ENCODE measurements at regions not wholly inside any gene's neighbourhood (a gene's known extent, or its start where the extent isn't known, plus 50 kb on each side); places are given as distances from the start of the nearest gene placed in this dataset.

GRCh38 chr2:150091846-150092245 lies 395.6 kb downstream of the RND3 start:
- no peaks in the 10 kb centered on the region for H3K4me1 ChIP-seq (ENCODE audit: control insufficient read depth, insufficient read depth, low read length)
- H3K27ac ChIP-seq (ENCODE audit: low read length): no peak overlapping the region
- H3K27me3 ChIP-seq (ENCODE audit: control insufficient read depth, insufficient read depth, low read length): no peaks in the 10 kb centered on the region
- intact Hi-C loops (cut with micrococcal nuclease): no loop called here
- no peaks in the 10 kb centered on the region for H3K36me3 ChIP-seq (ENCODE audit: control insufficient read depth, insufficient read depth, low read length)
- peaks cover 2 to 7% of the 10 kb centered on the region in 2 donors for H3K9me3 Mint-ChIP-seq
- no peak overlapping the region for H3K4me3 ChIP-seq (ENCODE audit: low read length)
- ATAC-seq (no peak), DNase-seq (no peak)
- TF ChIP-seq CTCF (IDR thresholded peaks at IDR 0.05): no peak
- H3K4me1 Mint-ChIP-seq: no peaks in the 10 kb centered on the region
- H3K9me3 ChIP-seq (ENCODE audit: control insufficient read depth, insufficient read depth, low read length): no peaks in the 10 kb centered on the region
- 88% methylated on average over 4 of the region's 4 CpGs for WGBS (ENCODE audit: insufficient coverage)
- H3K27me3 Mint-ChIP-seq (ENCODE audit: low read depth in 2 of 2): no peaks in the 10 kb centered on the region
- H3K27ac Mint-ChIP-seq: no peak overlapping the region
- no peaks in the 10 kb centered on the region for H3K36me3 Mint-ChIP-seq
- no peak overlapping the region for H3K4me3 Mint-ChIP-seq

- WGBS (ENCODE audit: insufficient coverage): 96% methylated on average over 1 of the region's 1 CpG
These were observed 397.4 kb downstream of the RND3 start for GRCh38 chr2:150090031-150090430.

GRCh38 chr2:150088538-150088937 lies 398.9 kb downstream of the RND3 start:
- no peak overlapping the region for H3K27ac ChIP-seq (ENCODE audit: low read length)
- Mint-ChIP-seq H3K4me1 (no peaks in the 10 kb centered on the region), H3K9me3 (peaks cover 5 to 9% of the 10 kb centered on the region in 2 donors), H3K36me3 (no peaks in the 10 kb centered on the region), H3K27me3 (ENCODE audit: low read depth in 2 of 2) (no peaks in the 10 kb centered on the region), H3K27ac (no peak overlapping the region), H3K4me3 (no peak overlapping the region)
- H3K27me3 ChIP-seq (ENCODE audit: control insufficient read depth, insufficient read depth, low read length): no peaks in the 10 kb centered on the region
- 89% methylated on average over 2 of the region's 3 CpGs for WGBS (ENCODE audit: insufficient coverage)
- H3K4me3 ChIP-seq (ENCODE audit: low read length): no peak overlapping the region
- intact Hi-C loops (cut with micrococcal nuclease): no loop called here
- H3K9me3 ChIP-seq (ENCODE audit: control insufficient read depth, insufficient read depth, low read length): no peaks in the 10 kb centered on the region
- no peaks in the 10 kb centered on the region for H3K4me1 ChIP-seq (ENCODE audit: control insufficient read depth, insufficient read depth, low read length)
- no peak for TF ChIP-seq CTCF (IDR thresholded peaks at IDR 0.05)
- ATAC-seq (no peak), DNase-seq (no peak)
- H3K36me3 ChIP-seq (ENCODE audit: control insufficient read depth, insufficient read depth, low read length): no peaks in the 10 kb centered on the region

More at GRCh38 chr2:150090031-150090430, 397.4 kb downstream of the RND3 start:
- H3K4me3 ChIP-seq (ENCODE audit: low read length): no peak overlapping the region
- no peaks in the 10 kb centered on the region for H3K36me3 ChIP-seq (ENCODE audit: control insufficient read depth, insufficient read depth, low read length)
- intact Hi-C loops (cut with micrococcal nuclease): no loop called here
- H3K4me1 Mint-ChIP-seq: no peaks in the 10 kb centered on the region
- no peaks in the 10 kb centered on the region for H3K27me3 ChIP-seq (ENCODE audit: control insufficient read depth, insufficient read depth, low read length)
- no peak overlapping the region for H3K4me3 Mint-ChIP-seq
- no peaks in the 10 kb centered on the region for H3K9me3 ChIP-seq (ENCODE audit: control insufficient read depth, insufficient read depth, low read length)
- H3K9me3 Mint-ChIP-seq: peaks cover 2 to 7% of the 10 kb centered on the region in 2 donors
- DNase-seq (no peak), ATAC-seq (no peak)
- no peaks in the 10 kb centered on the region for H3K27me3 Mint-ChIP-seq (ENCODE audit: low read depth in 2 of 2)
- no peak for TF ChIP-seq CTCF (IDR thresholded peaks at IDR 0.05)
- no peak overlapping the region for H3K27ac ChIP-seq (ENCODE audit: low read length)
- H3K36me3 Mint-ChIP-seq: no peaks in the 10 kb centered on the region
- no peak overlapping the region for H3K27ac Mint-ChIP-seq
- H3K4me1 ChIP-seq (ENCODE audit: control insufficient read depth, insufficient read depth, low read length): no peaks in the 10 kb centered on the region

- Histone ChIP-seq H3K36me3 (ENCODE audit: control insufficient read depth, insufficient read depth, low read length) (no peaks in the 10 kb centered on the region), H3K4me1 (ENCODE audit: control insufficient read depth, insufficient read depth, low read length) (no peaks in the 10 kb centered on the region), H3K27ac (ENCODE audit: low read length) (no peak overlapping the region), H3K4me3 (ENCODE audit: low read length) (no peak overlapping the region), H3K27me3 (ENCODE audit: control insufficient read depth, insufficient read depth, low read length) (no peaks in the 10 kb centered on the region), H3K9me3 (ENCODE audit: control insufficient read depth, insufficient read depth, low read length) (no peaks in the 10 kb centered on the region)
- no peak for TF ChIP-seq CTCF (IDR thresholded peaks at IDR 0.05)
- H3K4me3 Mint-ChIP-seq: no peak overlapping the region
- intact Hi-C loops (cut with micrococcal nuclease): no loop called here
- H3K9me3 Mint-ChIP-seq: peaks cover 7 to 18% of the 10 kb centered on the region in 2 donors
- H3K27ac Mint-ChIP-seq: no peak overlapping the region
- no peak for ATAC-seq
- 100% methylated on average over 1 of the region's 2 CpGs for WGBS (ENCODE audit: insufficient coverage)
- H3K36me3 Mint-ChIP-seq: no peaks in the 10 kb centered on the region
- no peak for DNase-seq
- H3K27me3 Mint-ChIP-seq (ENCODE audit: low read depth in 2 of 2): no peaks in the 10 kb centered on the region
- H3K4me1 Mint-ChIP-seq: no peaks in the 10 kb centered on the region
These were observed 402.0 kb downstream of the RND3 start for GRCh38 chr2:150085478-150085877.
